ENCODE measurements at regions not wholly inside any gene's neighbourhood (a gene's known extent, or its start where the extent isn't known, plus 50 kb on each side); places are given as distances from the start of the nearest gene placed in this dataset.

DNA sequence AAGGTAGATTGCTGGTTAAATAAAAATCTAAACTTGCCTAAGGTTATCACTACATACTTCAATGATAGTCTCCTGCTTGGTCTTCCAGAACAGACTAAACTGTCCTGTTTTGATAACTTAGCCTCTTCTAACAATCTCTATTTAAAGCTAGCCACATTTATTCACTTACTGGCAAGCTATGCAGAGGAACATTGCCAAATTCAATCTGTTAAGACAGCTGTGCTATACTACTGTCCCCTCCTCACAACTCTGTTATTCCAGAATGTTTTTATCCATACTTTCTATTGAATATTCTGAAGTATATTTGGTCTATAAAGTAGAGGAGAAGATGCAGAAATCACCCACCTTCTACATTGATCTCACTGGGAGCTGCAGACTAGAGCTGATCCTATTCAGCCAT, 594.0 kb upstream of the CCDC54 start:
- ATAC-seq: no peak

DNA sequence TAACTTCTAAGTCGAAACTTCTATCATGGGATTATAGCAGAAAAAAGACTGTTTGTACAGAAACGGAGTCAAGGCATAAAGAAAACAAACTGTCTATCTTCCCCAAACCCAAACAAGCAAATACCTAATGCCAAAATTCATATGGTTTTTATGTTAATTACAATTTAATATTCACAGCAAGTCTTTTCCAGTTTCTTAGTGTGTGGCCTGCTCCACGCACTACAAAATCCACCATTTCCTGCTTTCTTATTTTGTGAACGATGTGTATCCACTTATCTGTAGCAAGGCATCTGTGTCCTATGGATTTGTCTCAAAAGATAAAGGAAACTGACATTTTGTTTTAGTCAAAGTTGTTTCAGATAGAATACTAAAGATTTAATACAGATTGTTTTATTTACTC, 588.0 kb upstream of the CCDC54 start:
- no peak for ATAC-seq

- no peak for ATAC-seq
Observed at GRCh38 chr3:106792716-106793115, 584.5 kb upstream of the CCDC54 start.

GRCh38 chr3:106794442-106794841, 582.8 kb upstream of the CCDC54 start:
- ATAC-seq: no peak

DNA sequence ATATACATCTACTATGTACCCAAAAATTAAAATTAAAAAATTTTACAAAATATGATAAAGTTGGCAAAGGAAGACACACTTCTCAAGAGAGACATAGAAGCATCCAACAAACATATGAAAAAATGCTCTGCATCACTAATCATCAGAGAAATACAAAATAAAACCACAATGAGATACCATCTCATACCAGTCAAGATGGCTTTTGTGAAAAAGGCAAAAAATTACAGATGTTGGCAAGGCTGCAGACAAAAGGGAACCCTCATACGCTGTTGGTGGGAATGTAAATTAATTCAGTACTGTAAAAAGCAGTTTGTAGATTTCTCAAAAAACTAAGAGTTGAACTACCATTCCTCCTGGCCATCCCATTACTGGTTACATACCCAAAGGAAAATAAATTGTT, 581.7 kb upstream of the CCDC54 start:
- no peak for ATAC-seq

DNA sequence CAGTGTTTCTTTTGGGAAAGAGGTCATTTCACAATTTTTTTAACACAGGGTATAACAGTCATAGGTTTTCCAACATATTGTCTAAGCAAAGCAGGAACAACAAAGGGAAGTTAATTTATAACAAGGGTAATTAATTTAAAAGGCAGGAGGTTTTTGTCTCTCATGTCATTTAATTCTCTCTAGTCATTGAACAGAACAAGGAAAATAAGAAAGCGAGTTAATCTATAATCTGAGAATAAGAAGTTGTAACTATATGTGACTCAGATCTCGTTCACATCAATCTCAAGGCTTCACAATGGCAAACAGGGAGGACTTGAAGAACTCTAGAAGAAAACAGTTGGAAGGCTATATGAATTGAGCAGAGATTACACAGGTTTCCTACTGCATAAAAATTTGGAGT, 579.8 kb upstream of the CCDC54 start:
- no peak for ATAC-seq

DNA sequence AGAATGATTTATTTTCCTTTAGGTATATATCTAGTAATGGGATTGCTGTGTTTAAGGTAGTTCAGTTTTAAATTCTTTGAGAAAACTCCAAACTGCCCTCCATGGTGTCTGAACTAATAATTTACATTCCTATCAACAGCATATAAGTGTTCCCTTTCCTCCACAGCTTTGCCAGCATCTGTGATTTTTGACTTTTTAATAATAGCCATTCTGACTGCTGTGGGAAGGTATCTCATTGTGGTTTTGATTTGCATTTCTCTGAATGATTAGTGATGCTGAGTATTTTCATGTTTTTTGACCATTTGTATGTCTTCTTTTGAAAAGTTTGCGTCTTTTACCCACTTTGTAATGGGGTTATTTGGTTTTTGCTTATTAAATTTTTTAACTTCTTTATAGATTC, 571.6 kb upstream of the CCDC54 start:
- no peak for ATAC-seq

DNA sequence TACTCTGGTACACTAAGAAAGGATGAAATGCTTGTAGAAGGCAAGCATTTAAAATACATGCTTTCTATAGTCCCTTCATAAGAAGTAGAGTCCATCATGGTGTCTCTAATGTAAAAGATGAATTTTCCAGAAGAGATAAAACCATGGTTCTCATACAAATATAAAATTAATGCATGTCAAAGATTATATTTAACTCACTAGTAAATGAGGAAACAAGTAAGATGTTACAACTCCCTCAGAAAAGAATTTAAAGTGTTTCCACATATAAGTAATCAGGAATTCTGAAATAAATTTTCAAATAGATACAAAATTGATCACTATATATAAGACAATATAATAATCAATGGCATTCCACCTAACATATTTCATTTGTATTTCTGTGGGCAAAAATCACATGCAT, 570.3 kb upstream of the CCDC54 start:
- no peak for ATAC-seq

GRCh38 chr3:106809041-106809440, 568.2 kb upstream of the CCDC54 start:
- no peak for ATAC-seq

DNA sequence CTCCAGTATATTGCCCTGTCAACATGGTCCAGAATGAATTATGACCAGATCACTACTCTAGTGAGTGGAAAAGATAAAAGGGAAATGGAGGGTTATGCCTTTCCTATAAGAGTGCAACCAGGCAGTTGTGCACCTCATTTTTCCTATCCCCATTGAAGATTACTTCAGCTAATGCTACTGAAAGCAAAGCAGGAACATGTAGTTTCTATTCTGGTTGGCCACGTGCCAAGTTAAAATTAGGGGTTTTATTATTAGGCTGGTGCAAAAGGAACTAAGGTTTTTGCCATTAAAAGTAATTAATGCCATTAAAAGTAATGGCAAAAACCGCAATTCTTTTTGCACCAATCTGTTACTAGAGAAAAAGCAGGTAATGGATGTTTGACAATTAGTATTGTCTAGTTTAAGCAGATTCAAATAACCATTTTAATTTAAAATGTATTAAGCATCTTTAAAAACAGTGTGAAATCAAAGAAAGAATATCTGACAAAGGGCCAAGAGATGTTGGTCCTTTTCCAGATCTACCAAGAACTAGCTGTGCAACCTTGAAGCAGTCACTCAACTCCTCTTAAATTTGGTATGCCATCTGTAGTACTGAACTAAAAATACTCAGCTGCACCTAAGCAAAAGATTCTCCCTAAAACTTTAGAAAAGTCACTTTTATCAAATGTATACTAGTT, 567.5 kb upstream of the CCDC54 start:
- ATAC-seq: no peak

- ATAC-seq: no peak
Observed at GRCh38 chr3:106810300-106810875, 566.9 kb upstream of the CCDC54 start.

DNA sequence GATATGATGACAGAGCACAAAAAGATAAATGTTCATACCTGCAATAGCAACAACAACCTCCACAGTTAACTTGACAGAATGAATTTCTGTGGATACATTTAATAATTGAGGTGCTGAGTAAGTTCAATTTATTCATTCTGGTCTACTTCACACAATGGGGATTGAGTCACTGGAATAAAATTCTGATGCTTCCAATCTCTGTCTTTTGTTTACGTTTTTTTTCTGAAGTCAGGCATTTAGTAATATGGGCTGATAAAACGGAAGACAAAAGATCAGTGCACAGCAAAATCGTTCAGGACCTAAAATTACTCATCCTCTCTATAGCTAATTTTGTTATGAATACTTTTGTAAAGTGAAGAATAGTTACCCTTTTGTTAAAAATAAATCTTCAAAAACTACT, 565.9 kb upstream of the CCDC54 start:
- ATAC-seq: no peak

GRCh38 chr3:106813742-106814141, 563.5 kb upstream of the CCDC54 start:
- ATAC-seq: no peak

GRCh38 chr3:106814231-106814630, 563.0 kb upstream of the CCDC54 start:
- ATAC-seq: no peak

DNA sequence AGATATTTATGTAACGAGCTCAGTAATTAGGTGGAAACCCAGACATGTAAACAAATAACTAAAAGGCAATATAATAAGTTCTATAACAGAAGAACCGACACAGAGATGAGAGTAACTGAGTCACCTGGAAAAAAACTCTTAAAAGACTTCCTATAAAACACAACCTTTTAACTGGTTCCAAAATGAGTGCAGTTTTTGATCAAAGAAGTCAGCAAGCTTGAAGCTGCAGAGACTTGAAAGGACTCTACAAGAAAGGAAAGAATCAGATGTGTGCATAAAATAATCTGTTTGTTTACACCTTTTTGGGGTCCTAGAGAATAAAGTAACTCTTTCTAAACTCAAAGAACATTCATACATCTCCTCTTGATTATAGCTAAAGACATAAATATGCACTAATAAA, 560.4 kb upstream of the CCDC54 start:
- no peak for ATAC-seq

GRCh38 chr3:106817706-106818105, 559.5 kb upstream of the CCDC54 start:
- ATAC-seq: no peak

GRCh38 chr3:106819440-106819839, 557.8 kb upstream of the CCDC54 start:
- ATAC-seq: no peak

GRCh38 chr3:106820726-106821362, 556.4 kb upstream of the CCDC54 start:
- ATAC-seq: no peak

GRCh38 chr3:106821801-106822200, 555.4 kb upstream of the CCDC54 start:
- ATAC-seq: no peak

DNA sequence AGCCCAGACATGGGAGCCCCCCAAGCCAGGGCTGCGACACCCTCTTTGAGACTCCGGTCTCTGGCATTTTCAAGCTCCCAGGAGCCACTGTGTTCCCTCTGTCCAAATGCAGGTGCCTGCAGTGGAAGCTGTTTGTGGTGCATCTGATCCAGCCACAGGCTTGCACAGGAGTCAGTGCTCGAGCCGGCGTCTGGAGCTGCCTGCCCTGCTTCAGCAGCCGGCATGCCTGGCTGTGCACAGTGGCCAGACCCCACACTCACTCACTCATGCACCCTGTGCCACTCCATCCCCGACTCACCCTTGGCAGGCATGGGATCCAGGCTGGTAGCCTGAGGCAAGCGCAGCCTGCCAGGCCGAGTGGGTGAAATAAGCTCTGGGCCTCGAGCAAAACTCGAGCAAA, 555.0 kb upstream of the CCDC54 start:
- no peak for ATAC-seq

DNA sequence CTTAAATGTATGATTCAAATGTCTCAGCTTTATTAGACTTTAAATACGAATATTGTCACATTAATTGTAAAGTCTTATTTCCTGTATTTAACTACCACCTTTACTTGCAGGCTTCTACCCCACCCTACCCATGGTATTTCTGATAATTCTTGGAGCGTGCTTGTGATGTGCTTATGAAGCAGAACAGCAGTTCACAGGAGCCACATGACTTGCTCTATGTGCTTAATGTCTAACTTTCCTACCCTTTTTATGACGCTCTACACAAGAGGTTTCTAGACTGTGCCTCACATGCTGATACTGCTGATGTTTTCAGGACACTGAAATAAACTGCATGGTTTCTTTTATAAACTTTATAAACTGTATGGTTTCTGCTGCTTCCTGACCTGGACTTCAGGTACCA, 553.5 kb upstream of the CCDC54 start:
- ATAC-seq: no peak

GRCh38 chr3:106824856-106825255, 552.4 kb upstream of the CCDC54 start:
- ATAC-seq: no peak

DNA sequence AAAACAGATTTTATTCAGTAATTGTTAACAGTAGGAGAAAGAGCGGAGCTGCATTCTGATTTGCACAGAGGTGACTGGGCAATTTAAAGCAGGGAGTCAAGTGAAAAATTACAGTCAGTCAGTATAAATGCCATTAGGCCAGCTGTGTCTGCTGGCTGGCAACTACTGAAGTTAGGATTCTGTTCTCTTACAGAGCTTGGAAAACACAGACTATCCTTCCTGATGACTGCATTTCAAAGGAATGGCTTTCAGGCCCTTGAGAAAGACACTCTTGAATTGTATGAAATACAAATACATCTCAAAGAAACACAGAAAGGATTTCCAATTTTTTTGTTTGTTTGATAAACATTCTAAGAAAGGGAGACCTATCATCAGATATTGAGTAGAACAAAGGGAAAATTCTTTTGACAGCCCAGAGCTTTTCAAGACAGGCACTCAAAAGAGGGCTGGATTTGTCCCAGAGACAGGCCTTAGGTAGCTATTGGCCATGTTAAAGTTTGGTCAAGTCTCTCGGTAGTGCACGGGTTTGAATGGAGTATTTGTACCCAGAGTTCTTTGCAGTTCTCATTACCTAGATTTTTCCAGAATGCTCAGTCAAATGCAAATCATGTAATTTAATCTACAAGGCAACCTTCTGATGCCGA, 551.2 kb upstream of the CCDC54 start:
- no peak for ATAC-seq

DNA sequence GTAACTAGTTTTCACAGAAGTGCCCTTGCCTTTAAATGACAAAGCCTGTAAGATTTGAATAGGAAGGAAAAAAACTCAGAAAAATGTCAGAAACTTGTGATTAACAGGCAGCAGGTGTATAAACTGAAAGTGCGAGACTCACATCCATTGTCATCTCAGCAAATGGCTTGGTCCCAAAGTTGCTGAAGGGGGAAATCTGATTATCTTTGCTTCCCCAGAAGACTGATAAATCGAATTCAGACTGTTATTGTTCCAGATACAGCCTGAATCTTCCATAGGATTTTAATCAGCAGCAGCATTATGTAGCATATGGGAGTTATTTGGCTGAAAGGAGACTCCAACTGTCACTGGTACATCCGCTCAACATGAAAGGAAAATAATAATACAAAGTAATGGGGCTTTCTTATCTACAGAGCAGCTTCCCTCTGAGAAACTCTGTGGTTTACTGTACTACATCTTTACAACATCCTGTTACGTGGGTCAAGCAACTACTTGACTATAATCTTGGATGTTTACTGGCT, 550.4 kb upstream of the CCDC54 start:
- no peak for ATAC-seq

Data from activated CD4-positive, CD25-positive, alpha-beta regulatory T cell treated with anti-CD3 and anti-CD28 coated beads, Interleukin-2, amount 50 U/mL, for 24 hours (primary cell).